Mesodermal cell (in vitro differentiated cells): ENCODE measurements at regions not wholly inside any gene's neighbourhood (a gene's known extent, or its start where the extent isn't known, plus 50 kb on each side); places are given as distances from the start of the nearest gene placed in this dataset.
A peak's percentile ranks its signal among the peaks of the same experiment; 100 is the strongest.
"Not testable (repeated sequence)": the region's sequence is repeated elsewhere in the genome, so short reads cannot be mapped to it uniquely, and the experiment has no call there.

Experiments
- H3K27ac ChIP-seq: 2 replicates; pipeline ENCODE4 v1.7.0; 2013; ENCODE audit warnings: mild to moderate bottlenecking, low read depth, low read length, moderate library complexity; ENCODE audit not compliant: severe bottlenecking
- H3K36me3 ChIP-seq: 2 replicates; pipeline ENCODE4 v1.7.1; 2013; ENCODE audit warnings: mild to moderate bottlenecking, low read length, moderate library complexity; ENCODE audit not compliant: control insufficient read depth, insufficient read depth
- H3K4me1 ChIP-seq: one replicate; pipeline ENCODE4 v1.7.1; 2013; ENCODE audit warnings: mild to moderate bottlenecking, low read length; ENCODE audit not compliant: insufficient read depth, control insufficient read depth, poor library complexity, severe bottlenecking
- H3K4me3 ChIP-seq: 2 replicates; pipeline ENCODE4 v1.7.0; 2013; ENCODE audit warnings: low read length, control low read depth, mild to moderate bottlenecking; ENCODE audit not compliant: insufficient read depth, poor library complexity, severe bottlenecking; ENCODE audit errors: extremely low read depth
- H3K9me3 ChIP-seq: 2 replicates; pipeline ENCODE4 v1.7.1; 2013; ENCODE audit warnings: mild to moderate bottlenecking, low read length, moderate library complexity; ENCODE audit not compliant: control insufficient read depth
- WGBS, 2 experiments: methylation state at CpG; one replicate each; pipeline ENCODE4 v1.1.5; 2013; ENCODE audit warnings: missing lambda C conversion rate in 2 of 2; ENCODE audit not compliant: insufficient coverage in 2 of 2; 5-methylcytosine and 5-hydroxymethylcytosine counted together

DNA sequence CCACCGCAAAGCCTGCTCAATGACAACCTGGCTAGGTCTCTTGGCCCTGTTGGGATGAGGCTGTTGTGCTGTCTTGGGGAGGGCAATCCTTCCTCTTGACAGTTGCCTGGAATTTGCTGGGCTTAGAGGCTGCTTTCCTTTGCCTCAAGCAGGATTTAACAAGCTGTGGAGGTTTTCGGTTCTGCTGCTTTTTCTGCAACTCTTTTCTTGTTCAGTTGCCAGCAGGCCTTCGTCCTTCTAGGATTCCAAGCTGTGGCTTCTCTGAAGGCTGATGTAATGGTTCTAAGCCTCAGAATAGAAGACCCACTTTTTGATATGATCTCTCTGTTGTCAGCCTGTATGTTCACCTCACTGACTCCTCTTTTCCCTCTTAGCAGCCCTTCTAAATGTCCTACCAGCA lies 149.5 kb upstream of the HS3ST4 start:
- 90 to 94% methylated on average over 2 to 3 of the region's 3 CpGs for WGBS, 2 experiments
- no peak overlapping the region for H3K4me3 ChIP-seq
- no peaks in the 10 kb centered on the region for H3K4me1 ChIP-seq
- no peaks in the 10 kb centered on the region for H3K9me3 ChIP-seq
- no peak overlapping the region for H3K27ac ChIP-seq
- no peaks in the 10 kb centered on the region for H3K36me3 ChIP-seq

GRCh38 chr16:25539767-25540166 lies 152.0 kb upstream of the HS3ST4 start:
- WGBS, 2 experiments = 93 to 96% methylated on average over 10 to 11 of the region's 12 CpGs
- not testable (repeated sequence) for H3K4me3 ChIP-seq, H3K9me3 ChIP-seq, H3K36me3 ChIP-seq, H3K4me1 ChIP-seq, H3K27ac ChIP-seq

- no peaks in the 10 kb centered on the region for H3K4me1 ChIP-seq
- 73 to 81% methylated on average over 5 of the region's 6 CpGs for WGBS, 2 experiments
- H3K36me3 ChIP-seq = no peaks in the 10 kb centered on the region
- H3K27ac ChIP-seq = no peak overlapping the region
- H3K4me3 ChIP-seq = no peak overlapping the region
- no peaks in the 10 kb centered on the region for H3K9me3 ChIP-seq
These were observed 168.6 kb upstream of the HS3ST4 start for GRCh38 chr16:25523183-25523582.

DNA sequence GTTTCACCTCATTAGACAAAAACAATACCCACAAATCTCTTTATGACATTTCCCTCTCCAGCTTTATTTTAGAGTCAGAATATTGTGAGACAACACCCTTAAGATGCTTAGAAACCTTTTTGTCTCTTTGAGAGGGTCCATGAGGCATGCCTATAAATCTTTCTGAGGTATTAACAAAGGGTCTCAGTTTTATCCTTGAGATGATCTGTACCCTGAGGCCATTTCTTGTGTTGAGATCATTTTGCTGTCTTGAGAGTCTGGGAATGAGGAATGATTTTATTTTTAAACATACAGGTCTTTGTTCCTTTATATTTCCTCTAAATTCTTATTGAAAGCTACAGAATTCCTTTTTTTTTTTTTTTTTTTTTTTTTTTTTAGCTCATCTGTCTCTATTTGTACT lies 179.7 kb upstream of the HS3ST4 start:
- Histone ChIP-seq H3K27ac (peak overlapping the region; percentile 29), H3K4me3 (no peak overlapping the region)

GRCh38 chr16:25509456-25509855 lies 182.3 kb upstream of the HS3ST4 start:
- WGBS, 2 experiments = no CpG with 5 or more reads among the region's 1 CpG
- Histone ChIP-seq H3K9me3 (no peaks in the 10 kb centered on the region), H3K4me1 (no peaks in the 10 kb centered on the region), H3K4me3 (no peak overlapping the region), H3K27ac (no peak overlapping the region), H3K36me3 (no peaks in the 10 kb centered on the region)

More for the DNA sequence above, 179.7 kb upstream of the HS3ST4 start:
- Histone ChIP-seq H3K4me1 (no peaks in the 10 kb centered on the region), H3K36me3 (no peaks in the 10 kb centered on the region), H3K9me3 (no peaks in the 10 kb centered on the region)

GRCh38 chr16:25501530-25502255 lies 190.1 kb upstream of the HS3ST4 start:
- no peak overlapping the region for H3K4me3 ChIP-seq
- H3K4me1 ChIP-seq = no peaks in the 10 kb centered on the region
- 71 to 89% methylated on average over 1 to 2 of the region's 3 CpGs for WGBS, 2 experiments
- no peak overlapping the region for H3K27ac ChIP-seq
- no peaks in the 10 kb centered on the region for H3K36me3 ChIP-seq
- H3K9me3 ChIP-seq = no peaks in the 10 kb centered on the region

DNA sequence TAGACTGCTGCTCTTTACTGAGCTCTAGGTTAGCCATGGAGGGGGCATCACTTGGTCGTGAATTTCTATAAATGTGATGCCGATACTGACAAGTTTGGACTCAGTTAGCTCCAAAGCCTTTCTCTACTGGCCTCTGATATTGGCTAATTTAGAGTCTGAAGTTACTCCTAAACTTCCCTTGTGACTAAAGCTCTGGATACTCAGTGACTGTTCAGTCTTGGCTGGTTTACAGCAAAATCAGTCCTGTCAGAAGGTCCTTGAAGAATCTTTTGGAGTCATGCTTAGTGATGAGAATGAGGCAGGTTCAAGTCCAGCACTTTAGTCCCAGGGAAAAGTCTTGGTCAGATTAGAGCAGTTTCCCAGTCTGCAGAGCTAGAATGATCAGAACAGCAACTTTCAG lies 197.5 kb upstream of the HS3ST4 start:
- Histone ChIP-seq H3K9me3 (no peaks in the 10 kb centered on the region), H3K27ac (no peak overlapping the region), H3K4me1 (no peaks in the 10 kb centered on the region), H3K36me3 (no peaks in the 10 kb centered on the region), H3K4me3 (no peak overlapping the region)
- WGBS, 2 experiments = 88 to 100% methylated on average over 1 to 2 of the region's 2 CpGs

DNA sequence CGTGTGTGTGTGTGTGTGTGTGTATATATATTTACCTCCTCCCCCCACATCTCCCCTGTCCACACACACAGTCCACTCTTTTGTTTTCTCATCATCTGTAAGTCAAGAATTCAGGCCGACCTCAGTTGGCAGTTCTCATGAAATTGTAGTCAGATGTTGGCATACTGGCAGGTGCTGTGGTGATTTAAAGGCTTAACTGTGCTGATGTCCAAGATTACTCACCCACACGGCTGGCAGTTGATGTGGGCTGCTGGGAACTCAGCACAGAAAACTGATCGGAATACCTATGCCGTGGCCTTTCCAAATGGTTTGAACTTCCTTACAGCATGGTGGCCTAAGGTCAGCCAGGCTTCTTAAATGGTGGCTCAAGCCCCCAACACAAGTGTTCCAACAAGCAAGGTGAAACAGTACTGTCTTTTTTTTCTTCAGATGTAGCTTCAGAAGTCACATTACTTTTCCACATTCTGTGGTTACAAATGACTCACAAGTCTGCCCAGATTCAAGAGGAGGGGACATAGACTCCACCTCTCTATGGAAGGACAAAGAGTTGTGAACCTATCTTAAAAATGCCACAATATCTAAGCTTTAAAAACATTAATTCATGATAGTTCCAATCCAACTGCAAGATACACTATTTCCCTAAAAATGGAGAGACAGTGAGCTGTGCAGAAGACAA lies 198.5 kb upstream of the HS3ST4 start:
- H3K36me3 ChIP-seq = no peaks in the 10 kb centered on the region
- H3K27ac ChIP-seq = no peak overlapping the region
- 90 to 97% methylated on average over 3 to 4 of the region's 5 CpGs for WGBS, 2 experiments
- no peaks in the 10 kb centered on the region for H3K9me3 ChIP-seq
- H3K4me3 ChIP-seq = no peak overlapping the region
- H3K4me1 ChIP-seq = no peaks in the 10 kb centered on the region

DNA sequence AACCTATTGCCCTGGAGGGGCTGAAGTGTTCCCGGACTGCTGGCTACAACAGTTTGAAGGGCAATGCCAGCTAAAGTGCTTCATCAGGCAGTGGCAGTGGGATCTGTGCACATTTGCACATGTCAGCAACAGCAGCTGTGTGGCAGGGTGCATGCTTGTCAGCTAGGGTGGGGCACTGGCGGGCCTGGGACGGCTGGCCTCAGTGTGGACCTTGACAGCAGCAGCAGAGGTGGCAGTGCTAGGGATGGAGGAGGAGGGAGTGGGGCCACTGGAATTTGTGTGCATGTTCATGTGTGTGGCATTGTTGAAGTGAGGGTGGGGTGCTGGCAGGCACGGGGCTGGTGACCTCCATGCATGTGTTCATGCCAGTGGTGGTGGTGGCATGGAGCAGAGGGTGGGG lies 203.3 kb upstream of the HS3ST4 start:
- 86 to 89% methylated on average over 2 to 4 of the region's 4 CpGs for WGBS, 2 experiments
- peaks cover 3% of the 10 kb centered on the region for H3K4me1 ChIP-seq
- H3K4me3 ChIP-seq = no peak overlapping the region
- H3K9me3 ChIP-seq = peaks cover 3% of the 10 kb centered on the region
- no peak overlapping the region for H3K27ac ChIP-seq
- H3K36me3 ChIP-seq = no peaks in the 10 kb centered on the region

DNA sequence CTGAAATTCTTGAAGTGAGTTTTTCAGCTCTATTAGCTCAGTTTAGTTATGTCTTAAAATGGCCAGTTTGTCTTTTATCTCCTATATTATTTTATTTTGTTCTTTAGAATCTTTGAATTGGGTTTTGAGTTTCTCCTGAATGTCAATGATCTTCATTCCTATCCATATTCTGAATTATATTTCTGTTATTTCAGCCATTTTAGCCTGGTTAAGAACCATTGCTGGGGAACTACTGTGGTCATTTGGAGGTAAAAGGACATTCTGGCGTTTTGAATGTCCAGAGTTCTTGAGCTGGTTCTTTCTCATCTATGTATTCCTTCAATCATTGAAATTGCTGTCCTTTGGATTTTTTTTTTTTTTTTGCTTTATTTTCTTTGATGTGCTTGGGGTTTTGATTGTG lies 203.9 kb upstream of the HS3ST4 start:
- Histone ChIP-seq H3K36me3 (no peaks in the 10 kb centered on the region), H3K4me1 (peaks cover 6% of the 10 kb centered on the region), H3K27ac (no peak overlapping the region), H3K4me3 (no peak overlapping the region), H3K9me3 (peaks cover 3% of the 10 kb centered on the region)
- WGBS, 2 experiments = 75 to 100% methylated on average over 1 of the region's 1 CpG

- peak overlapping the region; percentile 68 for H3K27ac ChIP-seq
- H3K4me1 ChIP-seq = peaks cover 24% of the 10 kb centered on the region
- H3K36me3 ChIP-seq = no peaks in the 10 kb centered on the region
- H3K4me3 ChIP-seq = no peak overlapping the region
- WGBS, 2 experiments = 20% methylated on average over 1 of the region's 1 CpG; no CpG with 5 or more reads in 1 of the 2 experiments
- H3K9me3 ChIP-seq = peaks cover 3% of the 10 kb centered on the region
These were observed 210.1 kb upstream of the HS3ST4 start for GRCh38 chr16:25481636-25482035.
